ENCODE measurements at regions not wholly inside any gene's neighbourhood (a gene's known extent, or its start where the extent isn't known, plus 50 kb on each side); places are given as distances from the start of the nearest gene placed in this dataset.

GRCh38 chr21:39047046-39047445, 136.2 kb downstream of the PSMG1 start:
- no peak for DNase-seq (ENCODE audit: low spot score)
- TF ChIP-seq CTCF (IDR thresholded peaks at IDR 0.05; ENCODE audit: extremely low read depth, missing control alignments) = no peak

- no peak for DNase-seq (ENCODE audit: low spot score)
- no peak for TF ChIP-seq CTCF (IDR thresholded peaks at IDR 0.05; ENCODE audit: extremely low read depth, missing control alignments)
Measured at GRCh38 chr21:39046236-39046916, 136.9 kb downstream of the PSMG1 start.

- TF ChIP-seq CTCF (IDR thresholded peaks at IDR 0.05; ENCODE audit: extremely low read depth, missing control alignments) = no peak
- no peak for DNase-seq (ENCODE audit: low spot score)
Measured at GRCh38 chr21:39041816-39042215, 141.4 kb downstream of the PSMG1 start.

- TF ChIP-seq CTCF (IDR thresholded peaks at IDR 0.05; ENCODE audit: extremely low read depth, missing control alignments) = no peak
- no peak for DNase-seq (ENCODE audit: low spot score)
Measured at GRCh38 chr21:39040494-39041110, 142.6 kb downstream of the PSMG1 start.

GRCh38 chr21:39037807-39038405, 145.3 kb downstream of the PSMG1 start:
- no peak for DNase-seq (ENCODE audit: low spot score)
- TF ChIP-seq CTCF (IDR thresholded peaks at IDR 0.05; ENCODE audit: extremely low read depth, missing control alignments) = no peak

- no peak for TF ChIP-seq CTCF (IDR thresholded peaks at IDR 0.05; ENCODE audit: extremely low read depth, missing control alignments)
Measured at GRCh38 chr21:39036581-39036980, 146.7 kb downstream of the PSMG1 start.

More at GRCh38 chr21:39036581-39036980, 146.7 kb downstream of the PSMG1 start:
- DNase-seq (ENCODE audit: low spot score) = no peak
